ENCODE measurements at regions not wholly inside any gene's neighbourhood (a gene's known extent, or its start where the extent isn't known, plus 50 kb on each side); places are given as distances from the start of the nearest gene placed in this dataset.
A peak's percentile ranks its signal among the peaks of the same experiment; 100 is the strongest.

DNA sequence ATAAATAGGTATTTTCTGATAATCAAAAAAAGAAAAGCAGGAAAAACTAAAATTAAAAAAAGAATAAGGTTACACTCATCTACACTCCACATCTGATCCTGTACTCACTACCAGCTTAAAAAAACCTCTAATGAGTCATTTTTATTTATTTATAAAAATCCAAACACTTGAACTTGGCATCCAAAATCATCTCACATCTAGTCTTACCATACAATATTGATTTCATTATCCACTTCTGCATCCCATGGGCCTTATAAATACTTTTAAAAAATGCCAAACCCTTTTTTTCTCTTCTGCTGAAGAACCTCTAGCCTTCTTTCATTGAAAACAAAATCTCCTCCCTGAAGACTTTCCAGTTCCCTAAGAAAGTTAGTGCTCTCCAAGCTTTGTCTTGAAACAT is 109.7 kb downstream of the TMTC3 start:
- Mint-ChIP-seq H3K27me3 (peaks cover 5% of the 10 kb centered on the region), H3K9me3 (no peaks in the 10 kb centered on the region), H3K4me1 (no peaks in the 10 kb centered on the region), H3K36me3 (ENCODE audit: low read depth) (no peaks in the 10 kb centered on the region), H3K4me3 (no peak overlapping the region), H3K27ac (no peak overlapping the region)
- CTCF ChIA-PET, result no interaction called here
- POLR2A ChIA-PET, result no interaction called here
- no peak for DNase-seq

GRCh38 chr12:88253371-88253978 is 111.4 kb downstream of the TMTC3 start:
- ChIA-PET CTCF (no interaction called here), POLR2A (no interaction called here)
- H3K27ac Mint-ChIP-seq, result no peak overlapping the region
- no peak overlapping the region for H3K4me3 Mint-ChIP-seq
- H3K9me3 Mint-ChIP-seq, result no peaks in the 10 kb centered on the region
- DNase-seq, result no peak
- peaks cover 5% of the 10 kb centered on the region for H3K27me3 Mint-ChIP-seq
- H3K4me1 Mint-ChIP-seq, result no peaks in the 10 kb centered on the region
- H3K36me3 Mint-ChIP-seq (ENCODE audit: low read depth), result no peaks in the 10 kb centered on the region

- Mint-ChIP-seq H3K36me3 (ENCODE audit: low read depth) (no peaks in the 10 kb centered on the region), H3K27ac (no peak overlapping the region), H3K4me3 (no peak overlapping the region), H3K27me3 (peaks cover 1% of the 10 kb centered on the region), H3K9me3 (no peaks in the 10 kb centered on the region), H3K4me1 (no peaks in the 10 kb centered on the region)
- DNase-seq, result no peak
- ChIA-PET POLR2A (no interaction called here), CTCF (no interaction called here)
Measured at GRCh38 chr12:88255224-88255623, 113.1 kb downstream of the TMTC3 start.

DNA sequence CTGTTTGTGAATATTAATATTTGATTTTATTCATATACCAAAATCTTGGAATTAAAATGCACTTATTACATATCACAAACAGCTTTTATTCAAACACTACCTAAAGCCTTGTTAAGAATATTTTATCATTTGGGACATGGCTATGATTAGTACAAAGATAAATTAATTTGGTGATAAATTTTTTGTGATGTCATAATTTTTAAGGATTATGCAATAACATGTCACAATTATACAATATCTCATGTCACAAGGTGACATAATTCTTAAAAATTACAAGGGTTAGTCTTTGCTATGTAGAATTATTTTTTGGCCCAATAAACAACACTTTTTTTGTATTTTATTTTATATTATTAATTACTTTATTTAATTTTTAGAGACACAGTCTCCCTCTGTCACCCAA is 113.7 kb downstream of the TMTC3 start:
- no peak overlapping the region for H3K4me3 Mint-ChIP-seq
- POLR2A ChIA-PET, result no interaction called here

GRCh38 chr12:88258396-88258795 is 116.3 kb downstream of the TMTC3 start:
- Mint-ChIP-seq H3K27me3 (peaks cover 3% of the 10 kb centered on the region), H3K36me3 (ENCODE audit: low read depth) (no peaks in the 10 kb centered on the region), H3K27ac (no peak overlapping the region), H3K4me1 (no peaks in the 10 kb centered on the region), H3K9me3 (no peaks in the 10 kb centered on the region), H3K4me3 (no peak overlapping the region)
- no peak for DNase-seq
- ChIA-PET CTCF (no interaction called here), POLR2A (no interaction called here)

More for the DNA sequence above, 113.7 kb downstream of the TMTC3 start:
- no peaks in the 10 kb centered on the region for H3K9me3 Mint-ChIP-seq
- H3K27ac Mint-ChIP-seq, result no peak overlapping the region
- no peak for DNase-seq
- H3K27me3 Mint-ChIP-seq, result peaks cover 1% of the 10 kb centered on the region
- no peaks in the 10 kb centered on the region for H3K36me3 Mint-ChIP-seq (ENCODE audit: low read depth)
- no peaks in the 10 kb centered on the region for H3K4me1 Mint-ChIP-seq
- CTCF ChIA-PET, result no interaction called here

- Mint-ChIP-seq H3K4me3 (no peak overlapping the region), H3K4me1 (no peaks in the 10 kb centered on the region), H3K27ac (no peak overlapping the region), H3K9me3 (no peaks in the 10 kb centered on the region), H3K36me3 (ENCODE audit: low read depth) (no peaks in the 10 kb centered on the region), H3K27me3 (no peaks in the 10 kb centered on the region)
- POLR2A ChIA-PET, result no interaction called here
- no peak for DNase-seq
- CTCF ChIA-PET, result no interaction called here
Measured at GRCh38 chr12:88266806-88267360, 124.8 kb downstream of the TMTC3 start.

DNA sequence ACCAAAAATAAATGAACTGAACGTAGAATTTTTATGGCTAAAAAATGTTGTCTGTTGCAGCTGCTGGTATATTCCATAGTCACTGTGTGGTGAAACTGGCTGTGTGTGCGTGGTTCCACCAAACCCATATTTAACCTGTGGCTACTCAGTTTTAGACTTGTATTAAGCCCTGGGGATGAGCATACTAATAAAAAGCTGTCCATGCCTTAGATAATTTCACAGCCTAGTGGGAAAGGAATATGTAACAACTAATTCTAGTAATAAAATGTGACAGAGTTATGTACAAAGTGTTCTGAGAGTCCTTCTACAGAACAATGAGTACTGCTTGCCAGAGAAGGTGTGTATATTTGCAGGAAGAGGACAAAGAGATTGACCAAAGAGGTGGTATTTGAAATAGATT is 125.5 kb downstream of the TMTC3 start:
- Mint-ChIP-seq H3K27me3 (no peaks in the 10 kb centered on the region), H3K4me1 (no peaks in the 10 kb centered on the region), H3K36me3 (ENCODE audit: low read depth) (no peaks in the 10 kb centered on the region), H3K9me3 (no peaks in the 10 kb centered on the region), H3K27ac (no peak overlapping the region), H3K4me3 (no peak overlapping the region)
- CTCF ChIA-PET, result no interaction called here
- POLR2A ChIA-PET, result no interaction called here
- DNase-seq, result no peak

DNA sequence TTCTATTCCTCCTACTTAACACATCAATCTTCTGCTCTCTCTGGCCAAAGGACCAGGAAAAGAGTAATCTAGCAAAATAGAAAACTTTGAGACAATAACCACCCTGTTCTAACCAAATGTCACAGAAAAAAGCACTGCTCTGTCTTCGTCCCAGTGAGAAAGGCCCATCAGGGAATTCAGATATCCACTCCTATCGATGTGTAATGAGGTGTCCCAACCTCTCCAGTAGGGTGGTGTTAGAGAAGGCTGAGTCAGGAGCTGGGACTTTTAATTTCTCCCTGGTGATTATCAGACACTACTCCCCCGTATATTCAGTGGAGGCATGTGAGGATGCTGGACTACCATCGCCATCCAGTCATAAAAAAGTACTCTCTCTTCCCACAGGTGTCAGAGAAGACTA is 130.3 kb downstream of the TMTC3 start:
- ChIA-PET POLR2A (no interaction called here), CTCF (no interaction called here)
- H3K4me1 Mint-ChIP-seq, result no peaks in the 10 kb centered on the region

DNA sequence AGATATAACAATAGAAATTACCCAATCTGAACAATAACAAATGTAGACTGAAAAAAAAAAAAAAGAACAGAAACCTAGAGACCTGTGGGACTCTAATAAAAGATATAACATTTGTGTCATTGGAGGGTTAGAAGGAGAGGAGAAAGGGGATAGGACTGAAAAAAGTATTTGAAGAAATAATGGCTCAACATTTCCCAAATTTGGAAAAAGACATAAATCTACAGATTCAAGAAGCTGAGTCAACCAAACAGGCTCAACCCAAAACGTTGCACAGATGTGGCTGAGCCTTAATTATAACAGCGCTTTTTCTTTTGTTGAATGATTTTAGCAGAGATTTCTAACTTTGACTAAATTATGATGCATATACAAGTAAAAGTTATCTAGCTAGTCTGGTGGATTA is 131.3 kb downstream of the TMTC3 start:
- no peaks in the 10 kb centered on the region for H3K36me3 Mint-ChIP-seq (ENCODE audit: low read depth)
- H3K4me1 Mint-ChIP-seq, result no peaks in the 10 kb centered on the region
- CTCF ChIA-PET, result no interaction called here

More for the DNA sequence above, 130.3 kb downstream of the TMTC3 start:
- H3K4me3 Mint-ChIP-seq, result no peak overlapping the region
- no peaks in the 10 kb centered on the region for H3K36me3 Mint-ChIP-seq (ENCODE audit: low read depth)
- H3K27ac Mint-ChIP-seq, result no peak overlapping the region
- H3K27me3 Mint-ChIP-seq, result no peaks in the 10 kb centered on the region
- no peak for DNase-seq
- H3K9me3 Mint-ChIP-seq, result no peaks in the 10 kb centered on the region

DNA sequence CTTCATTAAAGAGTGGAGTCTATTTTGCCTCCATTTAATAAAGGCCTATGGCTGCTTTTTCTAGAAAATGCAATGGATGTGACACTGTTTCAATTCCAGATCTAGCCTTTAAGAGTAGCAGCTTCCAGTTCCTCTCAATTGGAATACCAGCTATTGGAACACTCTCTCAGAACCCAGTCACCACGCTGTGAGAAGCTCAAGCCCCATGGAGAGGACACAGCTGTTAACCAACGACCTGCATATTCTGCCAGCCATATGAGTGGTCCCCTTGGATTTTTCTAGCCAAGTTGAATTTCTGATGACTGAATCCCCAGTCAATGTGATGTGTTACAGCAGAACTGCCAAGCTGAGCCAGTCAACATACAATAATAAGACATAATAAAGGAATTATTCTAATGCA is 131.8 kb downstream of the TMTC3 start:
- H3K9me3 Mint-ChIP-seq, result peaks cover 2% of the 10 kb centered on the region
- H3K36me3 Mint-ChIP-seq (ENCODE audit: low read depth), result no peaks in the 10 kb centered on the region
- ChIA-PET CTCF (no interaction called here), POLR2A (no interaction called here)
- no peak overlapping the region for H3K27ac Mint-ChIP-seq
- H3K4me1 Mint-ChIP-seq, result no peaks in the 10 kb centered on the region
- H3K27me3 Mint-ChIP-seq, result no peaks in the 10 kb centered on the region
- DNase-seq, result no peak
- H3K4me3 Mint-ChIP-seq, result no peak overlapping the region

More for the DNA sequence above, 131.3 kb downstream of the TMTC3 start:
- no peak for DNase-seq
- no peak overlapping the region for H3K27ac Mint-ChIP-seq
- POLR2A ChIA-PET, result no interaction called here
- H3K27me3 Mint-ChIP-seq, result no peaks in the 10 kb centered on the region
- no peak overlapping the region for H3K4me3 Mint-ChIP-seq
- H3K9me3 Mint-ChIP-seq, result peaks cover under 1% of the 10 kb centered on the region

DNA sequence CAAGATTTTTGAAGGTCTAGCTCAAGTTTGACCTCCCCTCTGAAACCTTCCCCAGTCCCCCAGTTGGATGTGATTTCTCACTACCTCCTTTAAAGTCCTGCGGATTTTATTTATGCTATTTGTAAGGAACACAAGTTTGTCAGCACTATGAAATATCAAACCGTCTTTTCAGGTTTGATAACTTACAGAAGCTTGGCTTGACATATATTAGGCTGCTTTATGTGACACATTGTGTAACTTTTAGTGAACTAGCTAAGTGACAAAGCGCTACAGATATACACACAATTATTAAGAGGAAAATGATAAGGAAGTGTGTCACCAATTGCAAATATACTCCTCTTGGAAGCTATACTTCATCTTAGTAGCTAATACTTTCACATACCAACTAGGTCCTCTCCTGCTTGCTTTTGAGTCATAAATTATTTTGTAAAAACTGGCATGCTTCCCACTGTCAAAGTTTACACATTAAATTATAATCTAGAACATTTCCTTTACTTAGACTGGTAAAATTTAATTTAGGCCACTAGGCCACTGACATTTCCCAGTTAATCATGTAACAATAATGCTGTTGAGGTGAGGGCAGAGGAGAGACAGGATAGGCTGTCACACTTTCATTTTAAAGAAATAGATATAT is 149.5 kb downstream of the TMTC3 start:
- no peaks in the 10 kb centered on the region for H3K4me1 Mint-ChIP-seq
- peaks cover 2% of the 10 kb centered on the region for H3K9me3 Mint-ChIP-seq
- CTCF ChIA-PET, result interaction anchor here (1.5 kb wide), 1 partner anchor 8 kb away, joined by 3 read pairs; no protein-coding TSS in a partner anchor
- no peaks in the 10 kb centered on the region for H3K27me3 Mint-ChIP-seq
- no peak overlapping the region for H3K27ac Mint-ChIP-seq
- H3K36me3 Mint-ChIP-seq (ENCODE audit: low read depth), result no peaks in the 10 kb centered on the region
- POLR2A ChIA-PET, result no interaction called here
- no peak overlapping the region for H3K4me3 Mint-ChIP-seq
- DNase-seq, result no peak

DNA sequence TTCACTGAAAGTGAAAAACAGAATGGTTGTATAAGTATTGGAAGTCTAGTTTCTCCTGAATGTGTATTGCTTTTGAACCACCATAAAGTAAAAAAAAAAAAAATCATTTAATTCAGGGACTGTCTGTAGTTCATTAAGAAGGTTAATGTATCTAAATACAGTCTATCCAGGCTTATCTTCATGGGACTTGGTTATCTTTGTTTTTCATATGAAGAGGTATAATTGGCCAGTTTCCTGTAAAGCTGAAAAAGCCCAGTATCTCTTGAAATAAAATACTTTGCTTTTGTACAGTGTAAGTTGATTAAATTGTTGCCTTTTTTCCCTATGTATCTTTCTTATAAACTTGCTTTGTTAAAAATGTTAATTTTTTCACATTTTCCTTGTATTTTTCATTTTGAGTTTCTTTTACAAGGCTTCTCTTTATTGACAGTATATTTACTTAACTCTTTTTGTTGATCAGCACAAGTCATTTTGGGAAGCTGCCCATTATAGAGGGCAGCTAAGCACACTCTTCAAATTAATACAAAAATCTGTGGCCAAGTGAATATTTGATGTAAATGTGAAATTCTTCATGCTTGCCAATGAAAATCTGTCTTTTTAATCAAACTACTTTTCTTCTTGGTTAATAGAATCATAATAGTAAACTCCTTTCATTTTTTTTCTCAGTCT is 156.0 kb downstream of the TMTC3 start:
- Mint-ChIP-seq H3K4me1 (peaks cover 27% of the 10 kb centered on the region), H3K27me3 (peaks cover 2% of the 10 kb centered on the region), H3K27ac (no peak overlapping the region), H3K4me3 (no peak overlapping the region), H3K9me3 (peaks cover 2% of the 10 kb centered on the region), H3K36me3 (ENCODE audit: low read depth) (peaks cover 2% of the 10 kb centered on the region)
- no peak for DNase-seq
- ChIA-PET CTCF (no interaction called here), POLR2A (interaction anchor here (1.6 kb wide), 1 partner anchor 156 kb away, joined by 7 read pairs; the partner anchor contains the start of genes CEP290 and TMTC3)

DNA sequence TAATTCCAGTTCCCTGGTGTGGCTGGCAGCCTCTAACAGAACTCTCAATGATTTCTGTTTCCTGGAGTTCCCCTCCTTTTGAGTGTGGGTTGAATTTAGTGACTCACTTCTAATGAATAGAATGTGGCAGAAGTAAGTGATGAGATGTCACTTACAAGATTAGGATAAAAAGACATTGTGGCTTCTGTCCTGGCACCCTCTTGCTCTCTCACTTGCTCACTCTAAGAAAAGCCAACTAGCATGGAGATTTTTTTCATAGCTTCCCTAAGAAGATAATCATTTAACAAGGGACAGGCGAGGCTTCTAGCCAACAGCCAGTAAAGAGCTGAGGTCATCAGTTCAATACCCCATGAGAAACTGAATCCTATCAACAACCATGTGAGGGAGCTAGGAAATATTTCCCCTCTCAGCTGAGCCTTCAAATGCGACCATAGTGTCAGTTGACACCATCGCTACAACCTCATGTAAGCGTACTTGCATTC is 156.7 kb downstream of the TMTC3 start:
- CTCF ChIA-PET, result no interaction called here
- Mint-ChIP-seq H3K4me3 (no peak overlapping the region), H3K27me3 (peaks cover 2% of the 10 kb centered on the region), H3K27ac (peak overlapping the region; percentile 51), H3K4me1 (peaks cover 27% of the 10 kb centered on the region), H3K9me3 (peaks cover 2% of the 10 kb centered on the region), H3K36me3 (ENCODE audit: low read depth) (peaks cover 2% of the 10 kb centered on the region)
- no peak for DNase-seq
- POLR2A ChIA-PET, result interaction anchor here (1.6 kb wide), 1 partner anchor 156 kb away, joined by 7 read pairs; the partner anchor contains the start of genes CEP290 and TMTC3
